B cell (primary cell): ENCODE measurements at regions not wholly inside any gene's neighbourhood (a gene's known extent, or its start where the extent isn't known, plus 50 kb on each side); places are given as distances from the start of the nearest gene placed in this dataset.

Source experiments
- EZH2 ChIP-seq: IDR thresholded peaks from 2 replicates; pipeline ENCODE4 v1.6.1; 2012; ENCODE audit warnings: borderline replicate concordance, low read depth, mild to moderate bottlenecking, moderate library complexity, low read length; ENCODE audit not compliant: insufficient read depth, poor library complexity, severe bottlenecking
- TF ChIP-seq, protein P1 (sequence below): fragments of 200-600 bp; IDR thresholded peaks from one replicate; pipeline ENCODE4 v1.8.0; 2022; ENCODE audit warnings: antibody characterized with exemption, mild to moderate bottlenecking

DNA sequence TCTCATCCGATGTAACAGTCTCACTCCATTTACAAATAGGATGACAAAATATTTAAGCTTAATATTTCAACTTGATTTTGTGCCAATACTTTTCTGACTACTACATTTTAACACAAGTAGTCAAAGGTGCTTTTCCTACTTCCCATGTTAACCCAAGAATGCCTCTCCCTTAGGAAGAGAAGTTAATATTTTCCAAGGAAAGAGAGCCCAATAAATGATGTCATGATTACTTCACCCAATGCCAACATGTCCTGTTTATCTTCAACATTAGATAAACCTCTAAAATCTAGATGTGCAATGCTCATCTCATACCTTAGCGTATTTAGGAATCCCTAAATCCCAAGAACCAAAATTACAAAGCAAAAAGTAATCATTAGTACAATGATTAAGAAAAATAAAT, 156.7 kb upstream of the TENT5A start:
- TF ChIP-seq, protein P1, sequence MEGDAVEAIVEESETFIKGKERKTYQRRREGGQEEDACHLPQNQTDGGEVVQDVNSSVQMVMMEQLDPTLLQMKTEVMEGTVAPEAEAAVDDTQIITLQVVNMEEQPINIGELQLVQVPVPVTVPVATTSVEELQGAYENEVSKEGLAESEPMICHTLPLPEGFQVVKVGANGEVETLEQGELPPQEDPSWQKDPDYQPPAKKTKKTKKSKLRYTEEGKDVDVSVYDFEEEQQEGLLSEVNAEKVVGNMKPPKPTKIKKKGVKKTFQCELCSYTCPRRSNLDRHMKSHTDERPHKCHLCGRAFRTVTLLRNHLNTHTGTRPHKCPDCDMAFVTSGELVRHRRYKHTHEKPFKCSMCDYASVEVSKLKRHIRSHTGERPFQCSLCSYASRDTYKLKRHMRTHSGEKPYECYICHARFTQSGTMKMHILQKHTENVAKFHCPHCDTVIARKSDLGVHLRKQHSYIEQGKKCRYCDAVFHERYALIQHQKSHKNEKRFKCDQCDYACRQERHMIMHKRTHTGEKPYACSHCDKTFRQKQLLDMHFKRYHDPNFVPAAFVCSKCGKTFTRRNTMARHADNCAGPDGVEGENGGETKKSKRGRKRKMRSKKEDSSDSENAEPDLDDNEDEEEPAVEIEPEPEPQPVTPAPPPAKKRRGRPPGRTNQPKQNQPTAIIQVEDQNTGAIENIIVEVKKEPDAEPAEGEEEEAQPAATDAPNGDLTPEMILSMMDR, result no peak
- TF ChIP-seq EZH2, result no peak
